ENCODE measurements at regions not wholly inside any gene's neighbourhood (a gene's known extent, or its start where the extent isn't known, plus 50 kb on each side); places are given as distances from the start of the nearest gene placed in this dataset.

GRCh38 chr6:54719633-54720032, 126.9 kb upstream of the FAM83B start:
- H3K27ac ChIP-seq: no peak overlapping the region
- no peak for TF ChIP-seq ZFX (IDR thresholded peaks at IDR 0.05)
- no peak for TF ChIP-seq CTCF (conservative IDR thresholded peaks at IDR 0.05)

DNA sequence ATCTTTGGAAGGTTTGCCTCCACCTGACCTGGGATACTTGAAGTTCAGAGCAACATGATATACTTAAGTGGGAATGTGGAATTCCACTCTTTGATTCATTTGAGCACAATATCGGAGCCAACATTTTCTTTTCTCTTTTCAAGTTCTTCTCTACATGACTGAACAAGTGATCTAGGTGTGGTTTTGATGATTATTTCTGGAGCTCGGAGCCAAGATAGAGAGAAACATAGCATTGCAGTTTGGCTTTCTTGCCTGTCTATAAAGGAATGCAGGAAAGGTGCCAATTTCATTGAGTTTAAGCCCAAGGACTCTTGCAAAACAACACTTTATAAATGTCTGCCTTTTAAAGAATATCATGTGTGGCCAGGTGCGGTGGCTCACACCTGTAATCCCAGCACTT, 124.2 kb upstream of the FAM83B start:
- TF ChIP-seq ZFX (IDR thresholded peaks at IDR 0.05) (no peak), CTCF (conservative IDR thresholded peaks at IDR 0.05) (no peak)
- H3K27ac ChIP-seq: no peak overlapping the region

DNA sequence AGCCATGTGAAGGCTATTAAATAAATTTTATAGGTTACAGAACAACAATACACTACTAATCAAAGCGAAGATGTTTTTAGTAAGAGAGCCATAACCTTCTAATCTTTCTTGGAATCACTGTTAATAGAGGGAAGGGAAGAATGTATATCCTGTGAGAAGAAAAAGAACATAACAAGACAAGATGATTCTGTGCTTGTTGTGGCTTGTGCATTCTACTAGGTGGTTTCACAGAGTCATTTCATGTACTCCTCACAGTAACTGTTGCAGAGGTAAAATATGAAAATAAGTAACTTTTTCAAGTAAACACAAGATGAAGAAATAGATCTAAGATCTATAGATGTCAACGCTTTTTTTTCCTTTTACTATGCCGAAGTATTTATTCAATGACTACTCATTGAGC, 116.9 kb upstream of the FAM83B start:
- TF ChIP-seq CTCF (conservative IDR thresholded peaks at IDR 0.05) (no peak), ZFX (IDR thresholded peaks at IDR 0.05) (no peak)
- no peak overlapping the region for H3K27ac ChIP-seq

- TF ChIP-seq ZFX (IDR thresholded peaks at IDR 0.05) (no peak), CTCF (conservative IDR thresholded peaks at IDR 0.05) (no peak)
These were observed 115.6 kb upstream of the FAM83B start for GRCh38 chr6:54730767-54731630.

GRCh38 chr6:54737247-54737646, 109.3 kb upstream of the FAM83B start:
- no peak for TF ChIP-seq ZFX (IDR thresholded peaks at IDR 0.05)
- peak; percentile 77 for TF ChIP-seq CTCF (conservative IDR thresholded peaks at IDR 0.05)
- H3K27ac ChIP-seq: no peak overlapping the region

More at GRCh38 chr6:54730767-54731630, 115.6 kb upstream of the FAM83B start:
- H3K27ac ChIP-seq: no peak overlapping the region

- H3K27ac ChIP-seq: no peak overlapping the region
- no peak for TF ChIP-seq ZFX (IDR thresholded peaks at IDR 0.05)
- no peak for TF ChIP-seq CTCF (conservative IDR thresholded peaks at IDR 0.05)
These were observed 98.6 kb upstream of the FAM83B start for GRCh38 chr6:54747955-54748354.

- H3K27ac ChIP-seq: no peak overlapping the region
- TF ChIP-seq CTCF (conservative IDR thresholded peaks at IDR 0.05) (no peak), ZFX (IDR thresholded peaks at IDR 0.05) (no peak)
These were observed 92.2 kb upstream of the FAM83B start for GRCh38 chr6:54754406-54754805.
